HG02938 (cell line): ENCODE measurements at regions not wholly inside any gene's neighbourhood (a gene's known extent, or its start where the extent isn't known, plus 50 kb on each side); places are given as distances from the start of the nearest gene placed in this dataset.
"Not testable (repeated sequence)": the region's sequence is repeated elsewhere in the genome, so short reads cannot be mapped to it uniquely, and the experiment has no call there.

Source experiments
- ATAC-seq: cut with Tn5 transposase; IDR thresholded peaks from one replicate; pipeline ENCODE4 v1.9.1; 2021; ENCODE audit warnings: mild to moderate bottlenecking, moderate library complexity; ENCODE audit not compliant: unreplicated experiment

- no peak for ATAC-seq
Observed at GRCh38 chr2:8251856-8252255, 430.0 kb upstream of the ID2 start.

- ATAC-seq = peak; percentile 89
Observed at GRCh38 chr2:8252997-8253694, 428.7 kb upstream of the ID2 start.

DNA sequence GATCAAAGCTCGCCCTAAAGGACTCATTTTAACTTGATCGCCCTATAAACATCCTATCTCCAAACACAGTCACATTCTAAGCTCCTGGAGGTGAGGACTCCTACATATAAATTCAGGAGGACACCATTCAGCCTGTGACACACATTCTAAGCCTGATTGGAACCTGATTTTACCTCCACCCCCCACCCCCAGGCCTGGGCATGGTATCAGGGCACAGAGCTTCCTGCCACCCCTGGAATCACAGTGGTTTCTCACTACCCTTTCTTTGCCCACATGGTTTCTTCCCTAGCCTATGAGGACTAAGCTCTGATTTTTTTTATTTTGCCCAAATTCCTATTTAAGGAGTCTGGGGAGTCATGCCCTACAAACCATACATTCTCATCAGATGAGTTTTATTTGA, 428.1 kb upstream of the ID2 start:
- ATAC-seq = no peak

GRCh38 chr2:8254214-8254613, 427.6 kb upstream of the ID2 start:
- not testable (repeated sequence) for ATAC-seq

DNA sequence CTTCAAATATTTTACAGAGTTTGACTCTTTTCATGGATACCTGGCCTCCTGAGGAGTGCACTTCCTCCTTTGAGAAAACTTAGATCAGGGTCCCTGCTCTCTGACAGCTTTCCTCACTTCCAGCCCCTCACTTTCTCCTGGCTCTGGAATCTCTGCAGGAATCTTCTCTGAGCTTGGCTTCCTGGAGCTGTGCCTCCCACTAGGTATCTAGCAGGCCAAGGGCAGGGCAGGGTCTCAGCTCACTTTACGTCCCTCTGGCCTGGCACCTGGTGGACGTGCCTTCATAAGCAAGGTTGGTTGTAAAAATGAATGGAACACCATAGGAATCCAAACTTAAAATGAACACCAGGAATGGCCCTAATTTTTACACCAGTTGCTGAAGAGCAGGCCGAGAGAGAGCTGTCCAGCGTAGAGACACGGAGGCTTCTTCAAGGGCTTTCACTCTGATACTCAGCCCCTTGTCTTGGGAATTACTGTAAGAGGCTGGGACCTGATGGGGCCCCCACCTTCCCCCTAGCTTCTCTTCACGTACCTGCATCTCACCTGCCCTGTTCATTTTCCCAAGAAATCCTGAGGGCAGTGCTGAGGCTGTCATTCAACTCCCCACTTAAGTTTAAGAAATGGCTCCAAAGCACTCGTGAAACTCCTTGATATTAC, 426.9 kb upstream of the ID2 start:
- no peak for ATAC-seq

DNA sequence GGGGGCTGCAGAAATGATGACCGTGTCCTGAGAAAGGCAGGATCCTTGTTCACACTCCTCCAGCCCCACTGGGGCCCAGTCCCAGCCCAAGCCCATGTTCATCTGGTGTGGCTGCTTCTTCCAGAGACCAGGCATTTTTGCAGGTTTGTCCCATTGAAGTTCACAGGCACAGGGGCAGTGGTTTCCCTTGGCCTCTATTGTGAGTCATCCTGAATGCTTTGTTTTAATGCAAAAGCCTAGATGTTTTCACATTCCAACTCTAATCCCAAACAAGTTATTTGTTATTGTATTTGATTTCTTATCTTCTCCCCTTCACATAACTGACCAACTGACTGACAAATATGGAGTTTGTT, 426.4 kb upstream of the ID2 start:
- no peak for ATAC-seq

- ATAC-seq = no peak
Observed at GRCh38 chr2:8256905-8257304, 425.0 kb upstream of the ID2 start.

DNA sequence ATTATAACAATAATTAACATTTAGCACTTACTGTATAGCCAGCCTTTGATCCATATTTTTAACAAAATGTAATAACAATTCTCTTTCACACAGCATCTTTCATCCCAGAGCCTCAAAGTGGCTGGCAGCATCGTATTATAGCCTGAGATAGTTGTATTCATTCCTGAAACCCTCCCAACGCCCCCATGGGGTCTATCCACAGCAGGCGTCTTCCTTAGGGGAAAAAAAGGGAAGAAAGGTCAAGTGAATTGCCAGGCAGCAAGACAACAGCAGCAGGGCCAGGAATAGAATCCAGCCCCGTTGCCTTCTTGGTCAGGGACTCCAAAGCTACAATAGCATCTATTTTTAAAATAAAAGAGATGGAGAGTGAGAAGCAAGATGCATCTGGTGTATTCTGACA, 424.4 kb upstream of the ID2 start:
- ATAC-seq = no peak

GRCh38 chr2:8258406-8258805, 423.4 kb upstream of the ID2 start:
- no peak for ATAC-seq

- no peak for ATAC-seq
Observed at GRCh38 chr2:8259106-8259840, 422.6 kb upstream of the ID2 start.

DNA sequence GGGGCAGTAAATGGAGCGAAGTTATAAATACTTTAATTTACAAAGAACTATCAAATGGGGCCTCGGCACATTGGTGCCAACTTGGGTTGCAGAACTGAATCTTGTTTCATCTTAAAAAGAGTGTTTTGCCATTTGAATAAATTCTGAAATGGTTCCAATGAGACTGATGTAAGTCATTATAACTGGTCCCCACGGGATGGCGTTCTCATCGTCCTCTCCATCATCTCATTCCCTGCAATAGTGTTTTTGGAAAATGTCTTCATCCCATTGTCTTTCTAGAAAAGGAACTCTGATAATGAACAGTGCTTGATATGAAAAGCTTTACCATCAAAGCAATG, 422.0 kb upstream of the ID2 start:
- no peak for ATAC-seq

- ATAC-seq = no peak
Observed at GRCh38 chr2:8260213-8260612, 421.6 kb upstream of the ID2 start.

- ATAC-seq = no peak
Observed at GRCh38 chr2:8263901-8264300, 418.0 kb upstream of the ID2 start.

- no peak for ATAC-seq
Observed at GRCh38 chr2:8264981-8265380, 416.9 kb upstream of the ID2 start.

DNA sequence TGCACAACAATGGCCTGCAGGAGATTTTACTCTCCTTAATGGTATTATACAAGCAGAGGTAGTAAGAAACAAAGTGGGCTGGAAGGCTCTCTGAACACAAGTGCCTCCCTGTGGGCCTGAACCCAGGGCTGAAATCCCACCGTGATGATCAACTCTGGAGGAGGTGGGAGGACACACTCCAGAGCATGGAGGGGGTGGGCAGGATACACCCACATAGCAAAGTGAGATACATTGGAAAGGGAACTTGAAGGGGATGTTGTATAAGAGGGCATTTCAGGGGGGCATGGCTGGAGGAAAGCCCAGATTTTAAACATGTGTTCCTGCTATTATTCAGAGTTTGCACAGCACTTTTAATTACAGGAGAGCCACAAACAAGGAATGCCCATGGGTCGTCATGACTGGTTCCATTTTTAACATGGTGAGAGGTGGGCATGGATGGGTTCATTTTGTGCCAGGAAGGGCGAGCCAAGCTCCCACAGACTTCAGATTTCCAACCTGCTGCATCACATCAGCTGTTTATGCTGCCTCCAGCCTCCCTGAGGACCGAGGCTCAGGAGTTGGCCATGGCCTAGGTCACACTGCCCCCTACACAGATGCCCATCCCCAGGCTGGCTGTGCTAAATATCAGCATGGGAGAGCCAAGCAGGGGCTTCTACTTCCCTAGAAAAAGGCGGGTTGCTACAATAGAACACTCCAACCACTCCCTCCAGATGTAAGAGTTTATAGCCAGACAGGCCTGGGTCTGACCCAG, 416.2 kb upstream of the ID2 start:
- no peak for ATAC-seq

- no peak for ATAC-seq
Observed at GRCh38 chr2:8266563-8266962, 415.3 kb upstream of the ID2 start.

GRCh38 chr2:8267048-8267447, 414.8 kb upstream of the ID2 start:
- no peak for ATAC-seq

DNA sequence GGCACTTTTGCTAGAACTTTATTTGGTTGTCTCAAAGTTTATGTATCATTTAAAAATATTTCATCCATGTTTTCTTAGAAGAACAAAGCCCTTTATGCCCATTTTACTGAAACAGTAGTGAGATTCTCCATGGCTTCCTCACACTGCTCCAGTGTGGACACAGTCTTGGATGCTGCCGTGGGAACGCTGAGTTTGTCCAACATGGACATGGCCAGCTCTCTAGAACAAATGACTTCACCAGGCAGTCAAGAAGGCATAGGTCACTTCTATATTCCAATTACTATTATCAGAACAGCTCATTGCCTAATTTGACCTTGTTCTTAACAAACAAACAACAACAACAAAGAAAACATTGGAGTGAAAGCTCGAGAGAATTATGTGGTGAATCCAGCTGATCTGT, 414.1 kb upstream of the ID2 start:
- no peak for ATAC-seq

GRCh38 chr2:8268172-8268783, 413.6 kb upstream of the ID2 start:
- no peak for ATAC-seq

- ATAC-seq = no peak
Observed at GRCh38 chr2:8270699-8271098, 411.2 kb upstream of the ID2 start.

DNA sequence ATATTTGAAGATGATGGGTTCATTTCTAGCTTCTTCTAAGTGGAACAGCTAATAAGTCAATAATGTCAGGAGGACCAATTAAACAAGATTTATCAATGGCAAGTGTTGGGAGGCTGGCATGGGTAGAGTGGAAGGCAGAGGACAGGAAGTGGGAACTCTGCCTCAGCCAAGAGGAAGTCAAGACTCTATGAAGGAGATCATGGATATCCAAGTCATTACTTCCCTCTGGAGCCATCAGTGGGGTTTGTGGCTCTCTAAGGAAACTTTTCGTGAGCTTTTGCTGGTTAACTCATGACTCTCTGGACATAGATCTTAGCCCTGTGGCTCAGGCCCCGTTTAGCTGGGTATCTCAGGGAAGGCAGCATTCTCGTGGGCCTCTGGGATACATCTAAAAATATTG, 410.4 kb upstream of the ID2 start:
- ATAC-seq = no peak
